ENCODE measurements at regions not wholly inside any gene's neighbourhood (a gene's known extent, or its start where the extent isn't known, plus 50 kb on each side); places are given as distances from the start of the nearest gene placed in this dataset.

DNA sequence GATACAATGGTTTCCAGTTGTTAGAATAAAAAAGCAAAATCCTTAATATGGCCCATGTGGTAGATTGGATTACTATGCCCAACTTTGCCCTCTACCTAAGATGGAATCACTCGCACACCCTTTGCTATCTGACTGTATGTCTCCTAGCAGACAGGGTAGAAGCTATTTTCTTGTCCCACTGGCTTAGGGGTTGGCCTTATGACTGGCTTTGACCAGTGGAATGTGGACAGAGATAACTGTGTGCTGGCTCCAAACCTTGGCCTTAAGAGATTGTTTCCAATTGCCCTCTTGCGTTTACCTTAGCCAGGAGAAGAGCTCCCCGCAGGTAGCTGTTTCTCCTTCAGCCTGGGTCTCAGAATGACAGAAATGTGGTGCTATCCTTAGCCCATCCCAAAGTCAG, 355.9 kb downstream of the BCOR start:
- H3K9me3 ChIP-seq (ENCODE audit: control insufficient read depth, low read depth, low read length), result no peaks in the 10 kb centered on the region
- H3K4me2 ChIP-seq (ENCODE audit: control insufficient read depth, extremely low read depth, insufficient read depth, low read depth, low read length), result no peak overlapping the region
- FAIRE-seq (no peak), DNase-seq (ENCODE audit: low read depth, low spot score) (no peak)
- dilution Hi-C loops (cut with MboI; ENCODE audit: extremely low pct_ligation_motif_present, low sequenced_read_pairs), result no loop called here
- no peaks in the 10 kb centered on the region for H3K79me2 ChIP-seq (ENCODE audit: control insufficient read depth, insufficient read depth, low read length)
- no peak for TF ChIP-seq EZH2 (IDR thresholded peaks at IDR 0.05; ENCODE audit: low read length)
- TF ChIP-seq, protein P1, sequence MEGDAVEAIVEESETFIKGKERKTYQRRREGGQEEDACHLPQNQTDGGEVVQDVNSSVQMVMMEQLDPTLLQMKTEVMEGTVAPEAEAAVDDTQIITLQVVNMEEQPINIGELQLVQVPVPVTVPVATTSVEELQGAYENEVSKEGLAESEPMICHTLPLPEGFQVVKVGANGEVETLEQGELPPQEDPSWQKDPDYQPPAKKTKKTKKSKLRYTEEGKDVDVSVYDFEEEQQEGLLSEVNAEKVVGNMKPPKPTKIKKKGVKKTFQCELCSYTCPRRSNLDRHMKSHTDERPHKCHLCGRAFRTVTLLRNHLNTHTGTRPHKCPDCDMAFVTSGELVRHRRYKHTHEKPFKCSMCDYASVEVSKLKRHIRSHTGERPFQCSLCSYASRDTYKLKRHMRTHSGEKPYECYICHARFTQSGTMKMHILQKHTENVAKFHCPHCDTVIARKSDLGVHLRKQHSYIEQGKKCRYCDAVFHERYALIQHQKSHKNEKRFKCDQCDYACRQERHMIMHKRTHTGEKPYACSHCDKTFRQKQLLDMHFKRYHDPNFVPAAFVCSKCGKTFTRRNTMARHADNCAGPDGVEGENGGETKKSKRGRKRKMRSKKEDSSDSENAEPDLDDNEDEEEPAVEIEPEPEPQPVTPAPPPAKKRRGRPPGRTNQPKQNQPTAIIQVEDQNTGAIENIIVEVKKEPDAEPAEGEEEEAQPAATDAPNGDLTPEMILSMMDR (optimal IDR thresholded peaks at IDR 0.05 in 1 of 3, IDR thresholded peaks at IDR 0.05 in 1 of 3, conservative IDR thresholded peaks at IDR 0.05 in 1 of 3; ENCODE audit: extremely low read depth in 1 of 3, insufficient read depth in 2 of 3, low read length in 3 of 3), result no peak
- no peak overlapping the region for H3K4me3 ChIP-seq (ENCODE audit: control insufficient read depth in 2 of 3, extremely low read depth in 1 of 3, insufficient read depth in 2 of 3, low read depth in 1 of 3, low read length in 3 of 3)
- no peaks in the 10 kb centered on the region for H4K20me1 ChIP-seq (ENCODE audit: control insufficient read depth, extremely low read depth, insufficient read depth, low read length)
- H3K27ac ChIP-seq (ENCODE audit: control insufficient read depth, insufficient read depth, low read length), result no peak overlapping the region
- H3K27me3 ChIP-seq (ENCODE audit: control insufficient read depth, extremely low read depth, insufficient read depth, low read length), result no peaks in the 10 kb centered on the region
- H3K9ac ChIP-seq (ENCODE audit: control insufficient read depth, extremely low read depth, insufficient read depth, low read length), result no peak overlapping the region
- no peaks in the 10 kb centered on the region for H3K9me1 ChIP-seq (ENCODE audit: control insufficient read depth, extremely low read depth, insufficient read depth, low read length)
- no peaks in the 10 kb centered on the region for H3K36me3 ChIP-seq (ENCODE audit: control insufficient read depth in 2 of 2, extremely low read depth in 1 of 2, insufficient read depth in 2 of 2, low read length in 2 of 2)
- no peak overlapping the region for H2AFZ ChIP-seq (ENCODE audit: control insufficient read depth, low read length)
- H3K4me1 ChIP-seq (ENCODE audit: control insufficient read depth, extremely low read depth, insufficient read depth, low read length), result no peaks in the 10 kb centered on the region

DNA sequence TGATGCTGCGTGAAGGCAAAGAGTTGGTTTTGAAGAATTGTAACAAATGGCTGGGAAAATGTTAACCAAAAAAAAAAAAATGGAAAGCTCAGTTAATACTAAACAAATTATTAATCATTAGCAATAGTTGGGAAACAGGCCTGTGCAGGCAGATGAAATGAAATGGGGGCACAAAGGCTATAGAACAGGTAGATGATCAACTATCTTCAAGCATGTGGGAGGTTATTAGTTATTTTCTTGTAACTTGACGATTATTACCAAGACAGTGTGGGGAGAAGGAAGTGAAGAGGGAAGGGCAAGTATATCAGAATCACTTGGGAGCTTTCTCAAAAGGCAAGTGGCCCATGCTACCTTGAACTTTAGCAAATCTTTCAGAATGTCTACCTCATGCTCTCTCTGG, 351.9 kb downstream of the BCOR start:
- no peak for TF ChIP-seq EZH2 (IDR thresholded peaks at IDR 0.05; ENCODE audit: low read length)
- TF ChIP-seq, protein P1 (optimal IDR thresholded peaks at IDR 0.05 in 1 of 3, IDR thresholded peaks at IDR 0.05 in 1 of 3, conservative IDR thresholded peaks at IDR 0.05 in 1 of 3; ENCODE audit: extremely low read depth in 1 of 3, insufficient read depth in 2 of 3, low read length in 3 of 3), result no peak
- Histone ChIP-seq H3K4me1 (ENCODE audit: control insufficient read depth, extremely low read depth, insufficient read depth, low read length) (no peaks in the 10 kb centered on the region), H3K4me3 (ENCODE audit: control insufficient read depth in 2 of 3, extremely low read depth in 1 of 3, insufficient read depth in 2 of 3, low read depth in 1 of 3, low read length in 3 of 3) (no peak overlapping the region), H4K20me1 (ENCODE audit: control insufficient read depth, extremely low read depth, insufficient read depth, low read length) (no peaks in the 10 kb centered on the region), H3K9ac (ENCODE audit: control insufficient read depth, extremely low read depth, insufficient read depth, low read length) (no peak overlapping the region), H3K27me3 (ENCODE audit: control insufficient read depth, extremely low read depth, insufficient read depth, low read length) (no peaks in the 10 kb centered on the region), H3K9me3 (ENCODE audit: control insufficient read depth, low read depth, low read length) (no peaks in the 10 kb centered on the region), H3K36me3 (ENCODE audit: control insufficient read depth in 2 of 2, extremely low read depth in 1 of 2, insufficient read depth in 2 of 2, low read length in 2 of 2) (no peaks in the 10 kb centered on the region), H3K4me2 (ENCODE audit: control insufficient read depth, extremely low read depth, insufficient read depth, low read depth, low read length) (no peak overlapping the region), H3K27ac (ENCODE audit: control insufficient read depth, insufficient read depth, low read length) (no peak overlapping the region), H3K9me1 (ENCODE audit: control insufficient read depth, extremely low read depth, insufficient read depth, low read length) (no peaks in the 10 kb centered on the region), H3K79me2 (ENCODE audit: control insufficient read depth, insufficient read depth, low read length) (no peaks in the 10 kb centered on the region), H2AFZ (ENCODE audit: control insufficient read depth, low read length) (no peak overlapping the region)
- DNase-seq (ENCODE audit: low read depth, low spot score) (no peak), FAIRE-seq (no peak)
- dilution Hi-C loops (cut with MboI; ENCODE audit: extremely low pct_ligation_motif_present, low sequenced_read_pairs), result no loop called here

All from keratinocyte (primary cell).